ENCODE measurements at regions not wholly inside any gene's neighbourhood (a gene's known extent, or its start where the extent isn't known, plus 50 kb on each side); places are given as distances from the start of the nearest gene placed in this dataset.

DNA sequence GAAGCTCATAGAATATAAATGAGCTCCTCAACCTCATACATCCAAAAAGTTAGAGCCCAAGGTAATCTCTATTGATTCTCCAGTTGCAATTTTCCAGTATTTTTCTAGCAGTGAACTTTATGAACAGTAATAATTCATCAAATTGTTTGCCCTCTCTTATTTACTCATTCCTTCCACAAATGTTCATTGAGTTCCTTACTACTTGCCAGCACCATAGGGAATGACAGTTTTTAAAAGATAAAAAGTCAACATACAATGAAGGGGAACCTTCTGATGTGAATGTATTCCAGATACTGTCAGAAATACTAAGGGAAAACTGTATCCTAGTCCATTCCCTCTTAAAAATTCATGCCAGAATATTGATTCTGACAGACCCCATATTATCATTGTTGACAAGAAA lies 277.0 kb upstream of the C1orf87 start:
- TF ChIP-seq, protein P1, sequence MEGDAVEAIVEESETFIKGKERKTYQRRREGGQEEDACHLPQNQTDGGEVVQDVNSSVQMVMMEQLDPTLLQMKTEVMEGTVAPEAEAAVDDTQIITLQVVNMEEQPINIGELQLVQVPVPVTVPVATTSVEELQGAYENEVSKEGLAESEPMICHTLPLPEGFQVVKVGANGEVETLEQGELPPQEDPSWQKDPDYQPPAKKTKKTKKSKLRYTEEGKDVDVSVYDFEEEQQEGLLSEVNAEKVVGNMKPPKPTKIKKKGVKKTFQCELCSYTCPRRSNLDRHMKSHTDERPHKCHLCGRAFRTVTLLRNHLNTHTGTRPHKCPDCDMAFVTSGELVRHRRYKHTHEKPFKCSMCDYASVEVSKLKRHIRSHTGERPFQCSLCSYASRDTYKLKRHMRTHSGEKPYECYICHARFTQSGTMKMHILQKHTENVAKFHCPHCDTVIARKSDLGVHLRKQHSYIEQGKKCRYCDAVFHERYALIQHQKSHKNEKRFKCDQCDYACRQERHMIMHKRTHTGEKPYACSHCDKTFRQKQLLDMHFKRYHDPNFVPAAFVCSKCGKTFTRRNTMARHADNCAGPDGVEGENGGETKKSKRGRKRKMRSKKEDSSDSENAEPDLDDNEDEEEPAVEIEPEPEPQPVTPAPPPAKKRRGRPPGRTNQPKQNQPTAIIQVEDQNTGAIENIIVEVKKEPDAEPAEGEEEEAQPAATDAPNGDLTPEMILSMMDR (conservative IDR thresholded peaks at IDR 0.05 in 1 of 2, IDR thresholded peaks at IDR 0.05 in 1 of 2; ENCODE audit: low read depth in 1 of 2, low read length in 2 of 2), result no peak
- no peak for TF ChIP-seq EZH2 (IDR thresholded peaks at IDR 0.05; ENCODE audit: low read length, missing control alignments)

All from fibroblast of lung (primary cell).